Mammary epithelial cell (primary cell): ENCODE measurements at regions not wholly inside any gene's neighbourhood (a gene's known extent, or its start where the extent isn't known, plus 50 kb on each side); places are given as distances from the start of the nearest gene placed in this dataset.

Experiments used
- CTCF ChIP-seq, 2 donors: IDR thresholded peaks in 1 of 2; conservative IDR thresholded peaks in 1 of 2; 2 replicates each; pipeline ENCODE4 v1.5.1; 2011 to 2012; ENCODE audit warnings: inconsistent platforms in 2 of 2, low read length in 2 of 2, mild to moderate bottlenecking in 2 of 2, control low read depth in 1 of 2, low read depth in 1 of 2; ENCODE audit not compliant: insufficient read depth in 1 of 2; ENCODE audit errors: extremely low read depth in 1 of 2
- EZH2 ChIP-seq: IDR thresholded peaks from 2 replicates; pipeline ENCODE4 v1.6.1; 2012; ENCODE audit warnings: low read length, inconsistent platforms, borderline replicate concordance

GRCh38 chr5:3794611-3795010 lies 199.0 kb downstream of the IRX1 start:
- TF ChIP-seq CTCF (conservative IDR thresholded peaks at IDR 0.05 in 1 of 2, IDR thresholded peaks at IDR 0.05 in 1 of 2; ENCODE audit: extremely low read depth in 1 of 2, insufficient read depth in 1 of 2, low read depth in 1 of 2, low read length in 2 of 2) (no peak), EZH2 (no peak)
